Mucosa of descending colon (tissue), 3 donors: ENCODE measurements at regions not wholly inside any gene's neighbourhood (a gene's known extent, or its start where the extent isn't known, plus 50 kb on each side); places are given as distances from the start of the nearest gene placed in this dataset.
A peak's percentile ranks its signal among the peaks of the same experiment; 100 is the strongest.

ENCODE experiments used
- ATAC-seq: fragments of 200-7000 bp; cut with Tn5 transposase; one replicate; pipeline ENCODE4 v1.9.1; 2020; ENCODE audit warnings: mild to moderate bottlenecking, moderate library complexity
- DNase-seq, 3 donors: peaks; one replicate each; pipeline ENCODE4 v3.0.0-alpha.2; 2020
- H3K36me3 ChIP-seq: fragments of 200-600 bp; one replicate; pipeline ENCODE4 v1.8.0; 2021; ENCODE audit warnings: low read depth, mild to moderate bottlenecking
- H3K4me1 ChIP-seq: fragments of 200-600 bp; one replicate; pipeline ENCODE4 v1.8.0; 2021; ENCODE audit warnings: low read depth, mild to moderate bottlenecking
- H3K4me3 ChIP-seq: fragments of 200-600 bp; one replicate; pipeline ENCODE4 v1.8.0; 2021; ENCODE audit warnings: mild to moderate bottlenecking
- H3K9me3 ChIP-seq: fragments of 200-600 bp; one replicate; pipeline ENCODE4 v1.8.0; 2021; ENCODE audit warnings: mild to moderate bottlenecking
- intact Hi-C, 2 donors: fragments of 100-400 bp; cut with DNase I in 1 of 2; cut with micrococcal nuclease in 1 of 2; formaldehyde crosslinking; loops; one replicate each; pipeline versions ENCODE4 v1.11.0 to v1.11.1; 2022; cut with DNase I, micrococcal nuclease
- TF ChIP-seq, protein P1 (sequence below): fragments of 200-600 bp; IDR thresholded peaks from one replicate; pipeline ENCODE4 v1.8.0; 2022; ENCODE audit warnings: antibody characterized with exemption, mild to moderate bottlenecking
- donor health status: DM: no; HTN: no; CAD: no; lungs with moderate emphysema.
- donor health status: DM: no; HTN: no; CAD: no.
- donor health status: DM: no; HTN: yes; CAD: no.

DNA sequence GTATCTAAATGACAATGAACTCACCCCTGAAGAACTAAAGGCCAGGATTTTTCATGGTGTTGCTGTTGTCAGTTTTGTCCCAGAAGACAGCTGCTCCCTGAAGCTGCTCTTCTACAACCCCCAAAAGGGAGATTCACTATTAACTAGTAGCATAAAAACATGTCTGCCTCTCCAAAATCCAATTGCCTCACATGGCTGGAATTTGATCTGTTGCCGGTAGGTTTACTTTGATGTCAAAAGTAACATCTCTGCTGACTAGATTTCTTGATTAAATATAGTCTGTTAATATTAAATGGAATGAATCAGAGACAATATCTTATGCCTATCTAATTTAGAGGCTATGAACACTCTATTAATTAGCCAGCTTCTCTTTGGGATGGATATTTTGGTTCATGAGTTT lies 425.4 kb downstream of the ETS1 start:
- intact Hi-C loops: no loop called here
- no peaks in the 10 kb centered on the region for H3K36me3 ChIP-seq
- DNase-seq: no peak
- TF ChIP-seq, protein P1, sequence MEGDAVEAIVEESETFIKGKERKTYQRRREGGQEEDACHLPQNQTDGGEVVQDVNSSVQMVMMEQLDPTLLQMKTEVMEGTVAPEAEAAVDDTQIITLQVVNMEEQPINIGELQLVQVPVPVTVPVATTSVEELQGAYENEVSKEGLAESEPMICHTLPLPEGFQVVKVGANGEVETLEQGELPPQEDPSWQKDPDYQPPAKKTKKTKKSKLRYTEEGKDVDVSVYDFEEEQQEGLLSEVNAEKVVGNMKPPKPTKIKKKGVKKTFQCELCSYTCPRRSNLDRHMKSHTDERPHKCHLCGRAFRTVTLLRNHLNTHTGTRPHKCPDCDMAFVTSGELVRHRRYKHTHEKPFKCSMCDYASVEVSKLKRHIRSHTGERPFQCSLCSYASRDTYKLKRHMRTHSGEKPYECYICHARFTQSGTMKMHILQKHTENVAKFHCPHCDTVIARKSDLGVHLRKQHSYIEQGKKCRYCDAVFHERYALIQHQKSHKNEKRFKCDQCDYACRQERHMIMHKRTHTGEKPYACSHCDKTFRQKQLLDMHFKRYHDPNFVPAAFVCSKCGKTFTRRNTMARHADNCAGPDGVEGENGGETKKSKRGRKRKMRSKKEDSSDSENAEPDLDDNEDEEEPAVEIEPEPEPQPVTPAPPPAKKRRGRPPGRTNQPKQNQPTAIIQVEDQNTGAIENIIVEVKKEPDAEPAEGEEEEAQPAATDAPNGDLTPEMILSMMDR: no peak
- no peak overlapping the region for H3K4me3 ChIP-seq
- ATAC-seq: no peak
- no peaks in the 10 kb centered on the region for H3K4me1 ChIP-seq
- H3K9me3 ChIP-seq: no peaks in the 10 kb centered on the region

- intact Hi-C loops: no loop called here
- no peak for DNase-seq
- Histone ChIP-seq H3K9me3 (no peaks in the 10 kb centered on the region), H3K4me1 (no peaks in the 10 kb centered on the region), H3K36me3 (no peaks in the 10 kb centered on the region), H3K4me3 (no peak overlapping the region)
- TF ChIP-seq, protein P1: no peak
- ATAC-seq: no peak
Measured at GRCh38 chr11:128161436-128161835, 425.9 kb downstream of the ETS1 start.

DNA sequence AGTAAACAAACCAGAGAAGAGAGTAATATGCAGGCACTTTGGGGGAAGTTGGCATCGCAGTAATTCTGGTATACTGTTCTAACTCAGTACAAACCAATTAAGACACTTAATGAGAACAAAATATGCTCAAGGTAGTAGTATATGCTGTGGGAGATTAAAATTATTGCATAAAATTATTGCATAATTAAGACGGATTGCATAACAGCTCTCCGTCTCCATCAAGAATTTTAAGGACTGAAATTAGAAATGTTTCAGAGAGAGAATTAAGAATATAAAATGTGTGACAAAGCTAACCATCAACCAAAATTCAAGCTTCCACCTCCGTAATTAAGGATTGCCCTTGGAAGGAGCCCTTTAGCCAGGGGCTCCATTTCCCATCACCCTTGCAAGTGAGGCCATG lies 428.5 kb downstream of the ETS1 start:
- H3K9me3 ChIP-seq: no peaks in the 10 kb centered on the region
- TF ChIP-seq, protein P1: no peak
- ATAC-seq (no peak), DNase-seq (no peak)
- H3K36me3 ChIP-seq: no peaks in the 10 kb centered on the region
- intact Hi-C loops: loop anchor here in 1 of 2 donors (5.0 kb wide), 1 partner anchor 673 kb away; no protein-coding TSS in a partner anchor
- no peaks in the 10 kb centered on the region for H3K4me1 ChIP-seq
- H3K4me3 ChIP-seq: no peak overlapping the region

DNA sequence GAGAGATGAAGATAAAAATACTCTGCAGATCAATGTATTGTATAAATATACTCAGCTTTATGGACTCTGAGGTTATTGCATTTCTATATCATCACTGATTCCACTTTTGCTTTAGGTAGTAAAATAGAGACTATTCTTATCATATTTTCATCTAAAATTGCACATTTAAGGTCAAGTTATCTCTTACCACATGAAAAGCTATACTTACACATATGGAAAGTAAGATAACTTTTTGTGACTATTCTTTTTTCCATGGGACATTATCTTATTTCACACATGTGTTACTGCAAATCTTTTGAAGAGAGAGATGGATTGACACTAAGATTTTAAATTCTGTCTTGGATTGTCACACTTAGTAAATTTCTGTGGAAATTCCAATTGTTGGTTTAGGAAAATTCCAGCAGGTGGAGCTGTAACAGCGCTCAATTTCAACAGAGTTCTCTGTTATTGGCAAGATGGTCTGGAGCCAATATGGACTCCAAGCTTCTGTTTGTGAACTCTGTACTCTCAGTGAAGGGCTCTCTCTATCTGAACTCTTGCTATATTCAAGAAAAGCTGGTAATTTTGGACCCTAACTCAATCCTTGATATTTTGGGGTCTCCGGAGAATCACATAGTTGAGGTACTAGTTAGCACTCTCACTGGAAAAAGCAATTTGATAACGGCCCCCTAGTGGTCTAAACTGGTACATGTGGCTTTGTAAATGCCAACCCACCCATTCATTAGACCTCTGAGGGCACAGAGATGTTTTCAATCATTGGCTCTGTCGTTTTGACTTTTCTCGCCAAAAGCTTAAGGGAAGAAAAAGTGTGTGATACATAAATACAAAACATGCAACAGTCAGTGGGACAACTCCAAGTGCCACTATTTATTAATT lies 429.7 kb downstream of the ETS1 start:
- Histone ChIP-seq H3K9me3 (no peaks in the 10 kb centered on the region), H3K4me3 (no peak overlapping the region), H3K4me1 (no peaks in the 10 kb centered on the region), H3K36me3 (no peaks in the 10 kb centered on the region)
- TF ChIP-seq, protein P1: peak; percentile 38
- DNase-seq: peak in 1 of 3 donors; percentile 81
- ATAC-seq: peak; percentile 92
- intact Hi-C loops: loop anchor here in 1 of 2 donors (5.0 kb wide), 1 partner anchor 675 kb away; no protein-coding TSS in a partner anchor

DNA sequence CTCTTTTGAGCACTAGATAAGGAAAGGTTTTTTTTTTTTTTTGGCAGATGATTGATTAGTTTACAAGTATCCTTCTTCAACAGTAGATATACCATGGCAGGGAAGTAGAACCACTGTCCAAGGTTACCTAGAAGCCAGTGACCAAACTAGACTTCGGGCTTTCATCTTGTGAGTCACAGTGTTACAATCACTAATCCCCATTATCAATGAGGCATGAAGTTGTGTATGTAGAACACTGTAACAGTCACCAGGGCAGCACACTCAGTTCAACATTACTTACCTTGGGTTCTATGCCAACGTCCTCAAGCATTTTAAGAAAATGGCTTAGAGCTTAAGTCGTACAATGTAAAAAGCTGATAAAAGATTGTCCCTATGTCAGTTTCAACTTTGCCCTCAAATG lies 430.9 kb downstream of the ETS1 start:
- ATAC-seq: no peak
- DNase-seq: no peak
- Histone ChIP-seq H3K9me3 (no peaks in the 10 kb centered on the region), H3K4me3 (no peak overlapping the region), H3K36me3 (no peaks in the 10 kb centered on the region), H3K4me1 (no peaks in the 10 kb centered on the region)
- TF ChIP-seq, protein P1: no peak
- intact Hi-C loops: loop anchor here in 1 of 2 donors (5.0 kb wide), 1 partner anchor 676 kb away; no protein-coding TSS in a partner anchor
